ENCODE measurements at regions not wholly inside any gene's neighbourhood (a gene's known extent, or its start where the extent isn't known, plus 50 kb on each side); places are given as distances from the start of the nearest gene placed in this dataset.
"Not testable (repeated sequence)": the region's sequence is repeated elsewhere in the genome, so short reads cannot be mapped to it uniquely, and the experiment has no call there.

DNA sequence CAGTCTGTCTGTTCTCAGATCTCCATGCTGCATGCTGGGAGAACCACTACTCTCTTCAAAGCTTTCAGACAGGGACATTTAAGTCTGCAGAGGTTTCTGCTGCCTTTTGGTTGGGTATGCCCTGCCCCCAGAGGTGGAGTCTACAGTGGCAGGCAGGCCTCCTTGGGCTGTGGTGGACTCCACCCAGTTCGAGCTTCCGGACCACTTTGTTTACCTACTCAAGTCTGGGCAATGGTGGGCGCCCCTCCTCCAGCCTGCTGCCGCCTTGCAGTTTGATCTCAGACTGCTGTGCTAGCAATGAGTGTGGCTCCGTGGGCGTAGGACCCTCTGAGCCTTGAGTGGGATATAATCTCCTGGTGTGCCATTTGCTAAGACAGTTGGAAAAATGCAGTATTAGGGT, 317.1 kb downstream of the COL12A1 start:
- in situ Hi-C loops (cut with HindIII; ENCODE audit: extremely low pct_ligation_motif_present, low pct_unique_long_range_greater_than_20kb); H3K79me2 ChIP-seq (ENCODE audit: insufficient read depth, low read length); H3K4me2 ChIP-seq (ENCODE audit: low read depth, low read length); H3K27ac ChIP-seq (ENCODE audit: extremely low read length, insufficient read depth, low read length); intact Hi-C loops (cut with micrococcal nuclease; ENCODE audit: unreplicated experiment); BruUV-seq (replicated peaks); H3K9me3 ChIP-seq (ENCODE audit: low read length); DNase-seq (ENCODE audit: low spot score); H4K20me1 ChIP-seq (ENCODE audit: insufficient read depth, low read length); H3K27me3 ChIP-seq (ENCODE audit: control insufficient read depth in 1 of 2, insufficient read depth in 2 of 2, low read length in 2 of 2); ATAC-seq; FAIRE-seq; POLR2A ChIA-PET; H2AFZ ChIP-seq (ENCODE audit: low read length); H3K36me3 ChIP-seq (replicated peaks in 1 of 2; ENCODE audit: control insufficient read depth in 1 of 2, insufficient read depth in 2 of 2, low read length in 2 of 2); H3K4me3 ChIP-seq (replicated peaks in 1 of 3; ENCODE audit: insufficient read depth in 1 of 3, low read depth in 2 of 3, low read length in 3 of 3); H3K9ac ChIP-seq (ENCODE audit: insufficient read depth, low read depth, low read length); CTCF ChIA-PET (ENCODE audit: low intra/inter-chr PET ratio, low total read pairs); H3K4me1 ChIP-seq (ENCODE audit: insufficient read depth, low read length): not testable (repeated sequence)
- WGBS (ENCODE audit: low lambda C conversion rate): no CpG with 5 or more reads among the region's 6 CpGs

DNA sequence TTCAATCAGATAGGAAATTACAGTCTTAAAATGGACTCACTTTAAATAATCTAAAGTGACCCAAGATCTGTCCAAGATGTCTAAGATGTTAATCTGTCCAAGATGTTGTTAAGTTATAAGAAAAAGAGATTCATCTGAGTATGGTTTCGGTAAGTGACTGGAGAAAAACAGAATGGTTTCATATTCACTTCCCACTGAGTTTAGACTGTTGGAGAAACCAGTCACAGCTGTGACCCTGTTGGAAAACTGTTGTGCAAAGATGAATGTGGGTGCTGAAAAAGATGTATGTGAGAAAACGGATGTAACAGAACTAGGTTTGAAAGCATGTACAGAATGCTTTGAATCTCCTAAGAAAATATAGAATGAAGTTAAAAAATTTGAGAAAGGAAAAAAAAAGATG, 325.9 kb downstream of the COL12A1 start:
- H3K79me2 ChIP-seq (ENCODE audit: insufficient read depth, low read length): no peaks in the 10 kb centered on the region
- H3K36me3 ChIP-seq (replicated peaks in 1 of 2; ENCODE audit: control insufficient read depth in 1 of 2, insufficient read depth in 2 of 2, low read length in 2 of 2): no peaks in the 10 kb centered on the region
- ChIA-PET CTCF (ENCODE audit: low intra/inter-chr PET ratio, low total read pairs) (no interaction called here), POLR2A (no interaction called here)
- H3K4me3 ChIP-seq (replicated peaks in 1 of 3; ENCODE audit: insufficient read depth in 1 of 3, low read depth in 2 of 3, low read length in 3 of 3): no peak overlapping the region
- FAIRE-seq (no peak), ATAC-seq (no peak), DNase-seq (ENCODE audit: low spot score) (no peak)
- TF ChIP-seq ADNP (CRISPR knock-in tag; IDR thresholded peaks at IDR 0.05): no peak
- no peak for TF ChIP-seq PITX1 (CRISPR knock-in tag; IDR thresholded peaks at IDR 0.05)
- TF ChIP-seq SUZ12 (IDR thresholded peaks at IDR 0.05; ENCODE audit: low read depth, low read length): no peak
- TF ChIP-seq MED8 (CRISPR knock-in tag; IDR thresholded peaks at IDR 0.05; ENCODE audit: insufficient replicate concordance): no peak
- TF ChIP-seq KDM2A (CRISPR knock-in tag; IDR thresholded peaks at IDR 0.05; ENCODE audit: borderline replicate concordance, low read depth): no peak
- no peak for TF ChIP-seq TAF15 (IDR thresholded peaks at IDR 0.05; ENCODE audit: low read depth, low read length, poor library complexity, severe bottlenecking)
- TF ChIP-seq MLLT10 (CRISPR knock-in tag; IDR thresholded peaks at IDR 0.05): no peak
- no peak for TF ChIP-seq FOXK1 (CRISPR knock-in tag; IDR thresholded peaks at IDR 0.05; ENCODE audit: borderline replicate concordance, low read depth)
- TF ChIP-seq HMGA1 (CRISPR knock-in tag; conservative IDR thresholded peaks at IDR 0.05): no peak
- TF ChIP-seq, protein P1, sequence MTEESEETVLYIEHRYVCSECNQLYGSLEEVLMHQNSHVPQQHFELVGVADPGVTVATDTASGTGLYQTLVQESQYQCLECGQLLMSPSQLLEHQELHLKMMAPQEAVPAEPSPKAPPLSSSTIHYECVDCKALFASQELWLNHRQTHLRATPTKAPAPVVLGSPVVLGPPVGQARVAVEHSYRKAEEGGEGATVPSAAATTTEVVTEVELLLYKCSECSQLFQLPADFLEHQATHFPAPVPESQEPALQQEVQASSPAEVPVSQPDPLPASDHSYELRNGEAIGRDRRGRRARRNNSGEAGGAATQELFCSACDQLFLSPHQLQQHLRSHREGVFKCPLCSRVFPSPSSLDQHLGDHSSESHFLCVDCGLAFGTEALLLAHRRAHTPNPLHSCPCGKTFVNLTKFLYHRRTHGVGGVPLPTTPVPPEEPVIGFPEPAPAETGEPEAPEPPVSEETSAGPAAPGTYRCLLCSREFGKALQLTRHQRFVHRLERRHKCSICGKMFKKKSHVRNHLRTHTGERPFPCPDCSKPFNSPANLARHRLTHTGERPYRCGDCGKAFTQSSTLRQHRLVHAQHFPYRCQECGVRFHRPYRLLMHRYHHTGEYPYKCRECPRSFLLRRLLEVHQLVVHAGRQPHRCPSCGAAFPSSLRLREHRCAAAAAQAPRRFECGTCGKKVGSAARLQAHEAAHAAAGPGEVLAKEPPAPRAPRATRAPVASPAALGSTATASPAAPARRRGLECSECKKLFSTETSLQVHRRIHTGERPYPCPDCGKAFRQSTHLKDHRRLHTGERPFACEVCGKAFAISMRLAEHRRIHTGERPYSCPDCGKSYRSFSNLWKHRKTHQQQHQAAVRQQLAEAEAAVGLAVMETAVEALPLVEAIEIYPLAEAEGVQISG (CRISPR knock-in tag; IDR thresholded peaks at IDR 0.05): no peak
- no peak for TF ChIP-seq HOXA3 (CRISPR knock-in tag; IDR thresholded peaks at IDR 0.05)
- TF ChIP-seq RBAK (CRISPR knock-in tag; IDR thresholded peaks at IDR 0.05): no peak
- no peak for TF ChIP-seq ZNF383 (CRISPR knock-in tag; IDR thresholded peaks at IDR 0.05; ENCODE audit: borderline replicate concordance)
- WGBS (ENCODE audit: low lambda C conversion rate): 0% methylated on average over 2 of the region's 2 CpGs
- no TSS peak for BruUV-seq (replicated peaks)
- H3K9ac ChIP-seq (ENCODE audit: insufficient read depth, low read depth, low read length): no peak overlapping the region
- H3K9me3 ChIP-seq (ENCODE audit: low read length): no peaks in the 10 kb centered on the region
- no peak overlapping the region for H3K27ac ChIP-seq (ENCODE audit: extremely low read length, insufficient read depth, low read length)
- H3K4me2 ChIP-seq (ENCODE audit: low read depth, low read length): no peak overlapping the region
- H3K27me3 ChIP-seq (ENCODE audit: control insufficient read depth in 1 of 2, insufficient read depth in 2 of 2, low read length in 2 of 2): no peaks in the 10 kb centered on the region; a peak in 1 of 5 replicates
- intact Hi-C loops (cut with micrococcal nuclease; ENCODE audit: unreplicated experiment) (no loop called here), in situ Hi-C loops (cut with HindIII; ENCODE audit: extremely low pct_ligation_motif_present, low pct_unique_long_range_greater_than_20kb) (no loop called here)
- H4K20me1 ChIP-seq (ENCODE audit: insufficient read depth, low read length): no peaks in the 10 kb centered on the region
- no peaks in the 10 kb centered on the region for H3K4me1 ChIP-seq (ENCODE audit: insufficient read depth, low read length)
- no peak overlapping the region for H2AFZ ChIP-seq (ENCODE audit: low read length)

All from HepG2 (cell line).